ENCODE measurements at regions not wholly inside any gene's neighbourhood (a gene's known extent, or its start where the extent isn't known, plus 50 kb on each side); places are given as distances from the start of the nearest gene placed in this dataset.

DNA sequence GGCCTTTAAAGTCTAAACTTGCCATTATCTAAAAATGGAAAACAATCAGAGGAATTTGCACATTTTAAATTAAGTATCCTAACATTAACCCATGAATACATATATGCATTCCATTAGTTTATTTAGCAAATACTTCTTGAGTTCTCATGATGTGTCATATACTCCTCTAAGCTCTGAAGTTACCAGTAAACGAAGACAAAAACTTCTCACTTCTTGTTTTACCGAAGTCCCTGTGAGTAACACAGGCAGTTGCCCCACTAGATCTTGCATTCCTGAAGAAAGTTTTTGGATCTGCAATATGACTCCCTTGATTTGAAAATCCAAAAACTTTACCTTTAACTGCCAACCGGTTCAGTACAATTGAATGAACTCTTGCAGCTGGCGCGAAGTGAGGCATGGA lies 439.0 kb upstream of the MPDZ start:
- Histone ChIP-seq H3K9me3 (no peaks in the 10 kb centered on the region), H3K27ac (no peak overlapping the region), H3K27me3 (no peaks in the 10 kb centered on the region), H3K4me3 (no peak overlapping the region), H3K36me3 (no peaks in the 10 kb centered on the region), H3K4me1 (no peaks in the 10 kb centered on the region)
- TF ChIP-seq EP300 (IDR thresholded peaks at IDR 0.05) (no peak), POLR2AphosphoS5 (IDR thresholded peaks at IDR 0.05) (no peak), POLR2A (IDR thresholded peaks at IDR 0.05) (no peak)
- TF ChIP-seq, protein P1, sequence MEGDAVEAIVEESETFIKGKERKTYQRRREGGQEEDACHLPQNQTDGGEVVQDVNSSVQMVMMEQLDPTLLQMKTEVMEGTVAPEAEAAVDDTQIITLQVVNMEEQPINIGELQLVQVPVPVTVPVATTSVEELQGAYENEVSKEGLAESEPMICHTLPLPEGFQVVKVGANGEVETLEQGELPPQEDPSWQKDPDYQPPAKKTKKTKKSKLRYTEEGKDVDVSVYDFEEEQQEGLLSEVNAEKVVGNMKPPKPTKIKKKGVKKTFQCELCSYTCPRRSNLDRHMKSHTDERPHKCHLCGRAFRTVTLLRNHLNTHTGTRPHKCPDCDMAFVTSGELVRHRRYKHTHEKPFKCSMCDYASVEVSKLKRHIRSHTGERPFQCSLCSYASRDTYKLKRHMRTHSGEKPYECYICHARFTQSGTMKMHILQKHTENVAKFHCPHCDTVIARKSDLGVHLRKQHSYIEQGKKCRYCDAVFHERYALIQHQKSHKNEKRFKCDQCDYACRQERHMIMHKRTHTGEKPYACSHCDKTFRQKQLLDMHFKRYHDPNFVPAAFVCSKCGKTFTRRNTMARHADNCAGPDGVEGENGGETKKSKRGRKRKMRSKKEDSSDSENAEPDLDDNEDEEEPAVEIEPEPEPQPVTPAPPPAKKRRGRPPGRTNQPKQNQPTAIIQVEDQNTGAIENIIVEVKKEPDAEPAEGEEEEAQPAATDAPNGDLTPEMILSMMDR (IDR thresholded peaks at IDR 0.05) = no peak
- 89 to 93% methylated on average over 5 of the region's 5 CpGs for WGBS, 2 donors
- DNase-seq = no peak
- no peak for ATAC-seq (ENCODE audit: low FRiP score in 2 of 2)

DNA sequence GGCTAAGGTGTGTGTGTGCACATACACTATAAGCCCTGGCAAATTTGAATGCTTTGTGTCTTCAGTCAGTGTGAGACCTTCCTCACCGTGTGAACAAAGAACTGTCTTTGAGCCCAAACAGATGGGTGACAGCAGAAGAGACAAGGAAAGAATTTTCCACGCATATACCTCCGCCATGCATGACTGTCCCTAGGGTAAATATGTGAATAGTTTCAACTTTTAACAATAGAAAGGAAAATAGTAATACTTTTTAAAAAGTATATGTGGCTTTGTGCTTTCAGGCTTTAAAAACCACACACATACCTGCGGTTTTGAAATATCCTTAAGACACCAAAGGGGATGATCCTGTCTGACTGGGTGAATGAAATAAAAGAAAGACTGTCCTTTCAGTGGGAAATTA lies 438.6 kb upstream of the MPDZ start:
- TF ChIP-seq POLR2AphosphoS5 (IDR thresholded peaks at IDR 0.05) = no peak
- no peak for TF ChIP-seq POLR2A (IDR thresholded peaks at IDR 0.05)
- TF ChIP-seq, protein P1 (IDR thresholded peaks at IDR 0.05) = no peak
- no peak for TF ChIP-seq EP300 (IDR thresholded peaks at IDR 0.05)
- Histone ChIP-seq H3K4me3 (no peak overlapping the region), H3K36me3 (no peaks in the 10 kb centered on the region), H3K27me3 (no peaks in the 10 kb centered on the region), H3K4me1 (no peaks in the 10 kb centered on the region), H3K27ac (no peak overlapping the region), H3K9me3 (no peaks in the 10 kb centered on the region)
- DNase-seq (no peak), ATAC-seq (ENCODE audit: low FRiP score in 2 of 2) (no peak)
- 87 to 91% methylated on average over 4 of the region's 4 CpGs for WGBS, 2 donors

GRCh38 chr9:13717322-13718054 lies 438.0 kb upstream of the MPDZ start:
- H3K4me3 ChIP-seq = no peak overlapping the region
- no peak for ATAC-seq (ENCODE audit: low FRiP score in 2 of 2)
- H3K27ac ChIP-seq = no peak overlapping the region
- 68 to 70% methylated on average over 3 of the region's 3 CpGs for WGBS, 2 donors
- no peak for DNase-seq
- H3K9me3 ChIP-seq = no peaks in the 10 kb centered on the region
- no peaks in the 10 kb centered on the region for H3K27me3 ChIP-seq
- H3K4me1 ChIP-seq = no peaks in the 10 kb centered on the region
- TF ChIP-seq EP300 (IDR thresholded peaks at IDR 0.05) (no peak), POLR2A (IDR thresholded peaks at IDR 0.05) (no peak), POLR2AphosphoS5 (IDR thresholded peaks at IDR 0.05) (no peak)
- TF ChIP-seq, protein P1 (IDR thresholded peaks at IDR 0.05) = no peak
- H3K36me3 ChIP-seq = no peaks in the 10 kb centered on the region

GRCh38 chr9:13716601-13717321 lies 437.3 kb upstream of the MPDZ start:
- 58 to 63% methylated on average over 6 of the region's 6 CpGs for WGBS, 2 donors
- ATAC-seq (ENCODE audit: low FRiP score in 2 of 2) = no peak
- no peaks in the 10 kb centered on the region for H3K27me3 ChIP-seq
- no peak overlapping the region for H3K4me3 ChIP-seq
- TF ChIP-seq EP300 (IDR thresholded peaks at IDR 0.05) (no peak), POLR2AphosphoS5 (IDR thresholded peaks at IDR 0.05) (no peak), POLR2A (IDR thresholded peaks at IDR 0.05) (no peak)
- TF ChIP-seq, protein P1 (IDR thresholded peaks at IDR 0.05) = no peak
- H3K36me3 ChIP-seq = no peaks in the 10 kb centered on the region
- no peaks in the 10 kb centered on the region for H3K4me1 ChIP-seq
- H3K27ac ChIP-seq = no peak overlapping the region
- H3K9me3 ChIP-seq = no peaks in the 10 kb centered on the region
- no peak for DNase-seq
